HEK293 (cell line): ENCODE measurements at regions not wholly inside any gene's neighbourhood (a gene's known extent, or its start where the extent isn't known, plus 50 kb on each side); places are given as distances from the start of the nearest gene placed in this dataset.

Experiments
- CTCF ChIA-PET: fragments of 350-600 bp; formaldehyde crosslinking; extraction: SDS; loops from one replicate; lab custom pipeline; 2021; ENCODE audit warnings: antibody characterized with exemption; lab: Yijun Ruan, JAX
- POLR2A ChIA-PET: fragments of 300-600 bp; formaldehyde crosslinking; extraction: SDS; loops from one replicate; lab custom pipeline; 2020; ENCODE audit warnings: antibody characterized with exemption, inconsistent platforms; lab: Yijun Ruan, JAX
- H3K27ac ChIP-seq: fragments of 200-500 bp; sonication (Bioruptor generic); 2 replicates; pipeline ENCODE4 v1.5.1; 2014; ENCODE audit warnings: low read depth, low read length, control low read depth, inconsistent platforms; ENCODE audit errors: extremely low read depth
- H3K36me3 ChIP-seq, 2 experiments: fragments of 200-500 bp in 1 of 2; sonication (Bioruptor generic) in 1 of 2; 1 replicate in 1 of 2; 2 replicates in 1 of 2; pipeline ENCODE4 v1.5.1; 2014 to 2017; ENCODE audit warnings: inconsistent platforms in 2 of 2, low read length in 2 of 2; ENCODE audit not compliant: control insufficient read depth in 2 of 2, insufficient read depth in 1 of 2
- H3K4me1 ChIP-seq: fragments of 200-500 bp; sonication (Bioruptor generic); 2 replicates; pipeline ENCODE4 v1.5.1; 2014; ENCODE audit warnings: mild to moderate bottlenecking, low read length, inconsistent platforms; ENCODE audit not compliant: control insufficient read depth, insufficient read depth
- H3K4me3 ChIP-seq: 2 replicates; pipeline ENCODE4 v1.5.1; 2011; ENCODE audit warnings: low read depth, mild to moderate bottlenecking, control low read depth, low read length, moderate library complexity
- H3K9me3 ChIP-seq: fragments of 200-500 bp; sonication (Bioruptor generic); 2 replicates; pipeline ENCODE4 v1.5.1; 2014; ENCODE audit warnings: low read depth, low read length, inconsistent platforms; ENCODE audit not compliant: control insufficient read depth, insufficient read depth
- BCL6B ChIP-seq: fragments of 450-650 bp; formaldehyde crosslinking; IDR thresholded peaks from 2 replicates; pipeline ENCODE4 v1.5.1; 2017; ENCODE audit warnings: missing biosample characterization, missing genetic modification characterization
- KLF16 ChIP-seq: fragments of 450-650 bp; formaldehyde crosslinking; IDR thresholded peaks from 2 replicates; pipeline ENCODE4 v1.5.1; 2017; ENCODE audit warnings: missing biosample characterization, missing genetic modification characterization
- MZF1 ChIP-seq: fragments of 450-650 bp; formaldehyde crosslinking; IDR thresholded peaks from 2 replicates; pipeline ENCODE4 v1.5.1; 2017; ENCODE audit warnings: missing biosample characterization, missing genetic modification characterization, borderline replicate concordance
- OSR2 ChIP-seq: fragments of 450-650 bp; formaldehyde crosslinking; IDR thresholded peaks from 2 replicates; pipeline ENCODE4 v1.5.1; 2016; ENCODE audit warnings: missing biosample characterization, missing genetic modification characterization
- YY2 ChIP-seq: fragments of 450-650 bp; formaldehyde crosslinking; IDR thresholded peaks from 2 replicates; pipeline ENCODE4 v1.5.1; 2016; ENCODE audit warnings: missing biosample characterization, missing genetic modification characterization
- ZBTB7A ChIP-seq: fragments of 450-650 bp; formaldehyde crosslinking; IDR thresholded peaks from 2 replicates; pipeline ENCODE4 v1.5.1; 2016; ENCODE audit warnings: low read depth, missing biosample characterization, missing genetic modification characterization
- ZNF16 ChIP-seq: fragments of 450-650 bp; formaldehyde crosslinking; IDR thresholded peaks from 2 replicates; pipeline ENCODE4 v1.5.1; 2016; ENCODE audit warnings: low read depth, missing biosample characterization, missing genetic modification characterization
- ZNF174 ChIP-seq: fragments of 450-650 bp; formaldehyde crosslinking; IDR thresholded peaks from 2 replicates; pipeline ENCODE4 v1.5.0; 2017; ENCODE audit warnings: missing biosample characterization, mild to moderate bottlenecking, missing genetic modification characterization
- ZNF26 ChIP-seq: fragments of 450-650 bp; formaldehyde crosslinking; IDR thresholded peaks from 2 replicates; pipeline ENCODE4 v1.5.1; 2016; ENCODE audit warnings: missing biosample characterization, missing genetic modification characterization
- ZNF350 ChIP-seq: fragments of 450-650 bp; formaldehyde crosslinking; IDR thresholded peaks from 2 replicates; pipeline ENCODE4 v1.5.0; 2017; ENCODE audit warnings: missing biosample characterization, mild to moderate bottlenecking, missing genetic modification characterization
- ZNF404 ChIP-seq: fragments of 450-650 bp; formaldehyde crosslinking; IDR thresholded peaks from 2 replicates; pipeline ENCODE4 v1.5.1; 2017; ENCODE audit warnings: missing biosample characterization, missing genetic modification characterization
- ZNF449 ChIP-seq: fragments of 450-650 bp; formaldehyde crosslinking; IDR thresholded peaks from 2 replicates; pipeline ENCODE4 v1.5.1; 2017; ENCODE audit warnings: missing biosample characterization, mild to moderate bottlenecking, missing genetic modification characterization, moderate library complexity
- ZNF518A ChIP-seq: fragments of 450-650 bp; formaldehyde crosslinking; conservative IDR thresholded peaks from 2 replicates; pipeline ENCODE4 v1.5.1; 2016; ENCODE audit warnings: low read depth, missing biosample characterization, missing genetic modification characterization
- ZNF529 ChIP-seq: fragments of 450-650 bp; formaldehyde crosslinking; IDR thresholded peaks from 2 replicates; pipeline ENCODE4 v1.5.1; 2017; ENCODE audit warnings: missing genetic modification characterization, missing biosample characterization; ENCODE audit not compliant: insufficient replicate concordance
- ZNF548 ChIP-seq: fragments of 450-650 bp; formaldehyde crosslinking; IDR thresholded peaks from 2 replicates; pipeline ENCODE4 v1.5.1; 2016; ENCODE audit warnings: missing biosample characterization, missing genetic modification characterization
- ZNF549 ChIP-seq: fragments of 450-650 bp; IDR thresholded peaks from 2 replicates; pipeline ENCODE4 v1.5.1; 2018; ENCODE audit warnings: missing biosample characterization, missing genetic modification characterization, mild to moderate bottlenecking, inconsistent platforms, moderate library complexity
- ZNF558 ChIP-seq: fragments of 450-650 bp; formaldehyde crosslinking; IDR thresholded peaks from 2 replicates; pipeline ENCODE4 v1.5.1; 2016; ENCODE audit warnings: missing biosample characterization, missing genetic modification characterization
- ZNF677 ChIP-seq: fragments of 450-650 bp; IDR thresholded peaks from 2 replicates; pipeline ENCODE4 v1.5.0; 2018; ENCODE audit warnings: missing biosample characterization, mild to moderate bottlenecking, missing genetic modification characterization, moderate library complexity

GRCh38 chr1:221509575-221510355 lies 232.1 kb downstream of the DUSP10 start (continued):
- no peak for TF ChIP-seq BCL6B (tag by site-specific recombination)
- no peak for TF ChIP-seq ZNF174 (tag by site-specific recombination)
- TF ChIP-seq ZNF26, result no peak

- no peaks in the 10 kb centered on the region for H3K9me3 ChIP-seq
- H3K4me3 ChIP-seq, result no peak overlapping the region
- H3K36me3 ChIP-seq, result no peaks in the 10 kb centered on the region
- ChIA-PET POLR2A (no interaction called here), CTCF (no interaction called here)
- TF ChIP-seq ZNF16, result no peak
- TF ChIP-seq ZNF558 (tag by site-specific recombination), result no peak
- TF ChIP-seq YY2, result no peak
- no peak for TF ChIP-seq ZNF404 (tag by site-specific recombination)
- TF ChIP-seq ZNF449 (tag by site-specific recombination), result no peak
- no peak for TF ChIP-seq KLF16
- TF ChIP-seq OSR2, result no peak
- H3K27ac ChIP-seq, result no peak overlapping the region
- H3K4me1 ChIP-seq, result no peaks in the 10 kb centered on the region
These were observed 230.9 kb downstream of the DUSP10 start for GRCh38 chr1:221510793-221511503.

GRCh38 chr1:221511797-221512196 lies 230.1 kb downstream of the DUSP10 start:
- H3K27ac ChIP-seq, result no peak overlapping the region
- no peaks in the 10 kb centered on the region for H3K4me1 ChIP-seq
- H3K36me3 ChIP-seq, result no peaks in the 10 kb centered on the region
- H3K4me3 ChIP-seq, result no peak overlapping the region
- TF ChIP-seq ZNF677 (tag by site-specific recombination) (no peak), ZNF350 (no peak), ZNF549 (no peak), ZNF548 (tag by site-specific recombination) (no peak), ZNF529 (tag by site-specific recombination) (no peak), ZBTB7A (tag by site-specific recombination) (no peak), ZNF518A (tag by site-specific recombination) (no peak), MZF1 (no peak)
- POLR2A ChIA-PET, result no interaction called here
- no peaks in the 10 kb centered on the region for H3K9me3 ChIP-seq
- CTCF ChIA-PET, result no interaction called here
